GM21528 (cell line): ENCODE measurements at regions not wholly inside any gene's neighbourhood (a gene's known extent, or its start where the extent isn't known, plus 50 kb on each side); places are given as distances from the start of the nearest gene placed in this dataset.

Experiments used
- ATAC-seq: cut with Tn5 transposase; IDR thresholded peaks from one replicate; pipeline ENCODE4 v1.9.1; 2021; ENCODE audit warnings: mild to moderate bottlenecking, moderate library complexity; ENCODE audit not compliant: unreplicated experiment, low FRiP score

DNA sequence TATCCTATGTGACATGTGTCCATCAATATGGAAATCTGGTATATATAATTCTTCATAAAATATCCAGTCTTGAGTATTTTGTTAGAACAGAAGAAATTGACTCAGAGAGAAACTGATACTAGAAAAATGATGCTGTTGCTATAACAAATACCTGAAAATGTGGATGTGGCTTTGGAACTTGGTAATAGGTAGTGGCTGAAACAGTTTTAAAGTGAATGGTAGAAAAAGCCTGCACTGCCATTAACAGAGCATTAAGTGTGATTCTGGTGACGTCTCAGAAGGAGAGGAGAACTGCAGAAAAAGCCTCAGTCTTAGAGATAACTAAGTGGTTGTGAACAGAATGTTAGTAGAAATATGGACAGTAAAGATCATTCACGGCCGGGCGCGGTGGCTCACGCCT is 634.9 kb upstream of the ZNF608 start:
- ATAC-seq, result no peak

DNA sequence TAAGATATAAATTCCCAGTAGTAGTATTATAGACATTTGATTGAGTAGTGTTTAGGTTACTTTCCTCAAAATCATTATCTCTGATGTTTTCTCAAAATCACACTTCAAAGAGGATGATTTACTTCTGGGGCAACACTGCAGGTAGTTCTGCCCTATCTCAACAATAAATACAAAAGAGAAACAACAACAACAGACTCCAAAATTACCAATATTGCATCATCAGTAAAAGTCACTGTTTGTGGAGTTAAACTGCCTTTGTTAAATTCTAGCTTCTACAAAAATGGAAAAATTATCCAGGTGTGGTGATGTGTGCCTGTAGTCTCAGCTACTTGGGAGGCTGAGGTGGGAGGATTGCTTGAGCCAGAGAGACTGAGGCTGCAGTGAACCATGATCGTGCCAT is 637.6 kb upstream of the ZNF608 start:
- no peak for ATAC-seq

DNA sequence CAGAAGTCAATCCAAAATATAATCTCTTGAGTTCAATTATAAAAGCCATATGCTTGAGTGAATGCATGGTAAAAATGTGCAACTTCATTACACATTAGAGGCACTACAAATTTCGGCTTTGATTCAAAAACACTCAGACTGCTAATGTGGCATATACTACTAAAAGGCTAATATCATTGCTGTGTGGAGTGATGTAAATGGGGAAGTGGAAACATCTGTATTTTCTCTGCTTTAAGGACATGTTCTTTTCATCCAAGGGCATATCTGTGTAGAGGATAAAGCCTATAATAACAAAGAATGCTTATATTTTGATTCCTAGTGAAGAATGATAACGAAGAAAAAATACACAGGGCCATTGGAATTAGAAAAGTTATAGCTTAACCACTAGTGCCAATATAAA is 643.9 kb upstream of the ZNF608 start:
- no peak for ATAC-seq

DNA sequence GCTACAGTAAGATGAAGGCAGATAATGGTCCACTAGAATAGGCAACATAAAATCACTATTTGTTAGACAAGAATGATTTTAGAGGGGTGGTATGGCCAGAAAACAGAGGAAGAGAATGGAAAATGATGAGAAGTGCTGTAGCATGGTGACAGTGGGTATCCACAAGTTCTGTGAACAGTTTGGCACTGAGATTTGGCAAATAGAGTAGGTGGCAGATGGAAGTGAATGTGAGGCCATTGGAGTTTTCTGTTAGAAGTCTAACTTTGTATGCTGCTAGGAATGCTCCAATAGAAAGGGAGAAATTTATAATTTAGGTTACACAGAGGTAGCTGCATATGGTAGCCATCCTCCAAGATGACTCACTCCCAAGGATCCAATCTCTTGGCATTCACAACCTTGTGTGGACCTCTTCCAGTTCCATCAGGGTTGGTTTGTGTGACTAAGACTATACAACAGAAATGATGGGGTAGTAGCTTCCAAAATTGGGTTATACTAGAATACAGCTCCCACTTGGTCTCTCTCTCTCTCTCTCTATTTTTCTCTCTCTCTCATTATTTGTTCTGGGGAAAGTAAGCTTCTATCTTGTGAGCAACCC is 646.9 kb upstream of the ZNF608 start:
- no peak for ATAC-seq

DNA sequence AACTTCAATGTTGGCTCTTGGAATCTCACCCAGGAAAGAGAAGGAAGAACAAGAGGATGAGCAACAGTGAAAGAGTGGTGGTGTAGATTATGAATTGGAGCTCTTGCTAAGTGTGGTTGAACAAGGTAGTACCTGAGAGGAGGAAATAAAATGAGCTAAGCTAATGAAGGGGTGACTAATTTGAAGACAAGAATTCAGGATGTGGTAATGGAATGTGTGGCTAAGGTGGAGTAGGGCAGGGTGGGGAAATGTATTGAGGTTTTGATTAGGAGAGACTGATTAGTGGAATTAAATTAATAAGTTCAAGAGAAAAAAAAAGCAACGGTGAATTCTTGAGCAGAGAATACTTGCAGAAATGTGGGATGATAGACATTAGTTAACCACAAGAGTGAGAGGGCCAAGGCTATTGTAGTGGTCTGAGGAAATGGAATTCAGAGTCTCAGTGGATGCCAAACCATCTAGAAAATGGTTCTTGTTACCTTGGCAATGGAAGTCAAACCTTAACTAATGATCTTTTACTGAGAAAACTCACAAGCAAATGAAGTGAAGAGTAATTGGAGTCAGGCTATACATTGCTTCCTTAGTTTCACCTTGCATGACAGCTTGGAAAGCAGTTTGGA is 648.3 kb upstream of the ZNF608 start:
- no peak for ATAC-seq

DNA sequence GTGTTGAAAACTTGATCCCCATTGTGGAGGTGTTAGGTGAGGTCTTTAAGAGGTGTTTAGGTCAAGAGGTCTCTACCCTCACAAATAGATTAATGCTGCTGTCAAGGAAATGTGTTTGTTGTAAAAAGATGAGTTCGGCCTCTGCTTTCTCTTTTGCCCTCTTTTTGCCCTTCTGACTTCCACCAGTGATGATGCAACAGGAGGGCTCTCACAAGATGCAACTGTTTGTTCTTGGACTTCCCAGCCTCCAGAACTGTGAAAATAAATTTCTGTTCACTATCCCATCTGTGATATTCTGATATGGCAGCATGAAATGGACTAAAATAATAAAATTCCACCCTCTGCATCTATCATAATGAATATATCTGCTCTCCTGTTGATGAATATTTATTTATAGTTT is 650.0 kb upstream of the ZNF608 start:
- ATAC-seq, result no peak

DNA sequence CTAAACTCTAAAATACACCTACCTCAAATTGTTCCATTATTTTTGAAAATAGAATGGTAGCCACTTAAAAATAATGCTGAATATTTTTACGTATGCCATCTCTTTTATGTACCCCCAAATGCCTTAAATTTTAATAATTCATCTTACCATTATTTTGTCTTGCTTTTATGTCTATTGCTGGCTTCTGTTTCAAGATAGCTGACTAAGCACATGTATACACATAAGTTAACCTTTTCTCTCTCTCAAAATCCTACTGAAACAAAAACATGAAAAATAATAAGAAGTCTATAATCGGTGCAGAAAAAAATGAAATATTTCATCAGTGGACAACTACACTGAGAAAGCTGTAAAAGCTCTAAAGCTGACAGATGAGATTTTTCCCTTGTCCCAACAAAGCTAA is 652.0 kb upstream of the ZNF608 start:
- ATAC-seq, result no peak

DNA sequence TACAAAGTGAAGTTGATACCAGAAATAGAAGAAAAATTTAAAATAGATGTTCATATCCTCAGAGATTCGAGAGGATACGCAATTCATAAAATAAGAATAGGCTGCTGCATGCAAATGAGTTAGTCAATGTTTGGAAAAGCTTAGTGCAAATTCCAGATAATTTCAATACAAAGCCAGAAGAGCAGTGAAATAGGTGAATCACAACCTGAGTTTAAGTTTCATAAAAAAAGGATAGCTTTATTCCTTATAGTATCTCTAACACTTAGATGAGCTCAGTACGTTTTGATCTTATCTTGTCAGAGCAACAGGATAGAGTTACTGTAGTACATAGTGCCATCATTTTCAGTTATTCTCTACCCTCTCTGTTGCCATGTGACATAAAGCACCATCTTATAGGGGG is 653.4 kb upstream of the ZNF608 start:
- no peak for ATAC-seq

DNA sequence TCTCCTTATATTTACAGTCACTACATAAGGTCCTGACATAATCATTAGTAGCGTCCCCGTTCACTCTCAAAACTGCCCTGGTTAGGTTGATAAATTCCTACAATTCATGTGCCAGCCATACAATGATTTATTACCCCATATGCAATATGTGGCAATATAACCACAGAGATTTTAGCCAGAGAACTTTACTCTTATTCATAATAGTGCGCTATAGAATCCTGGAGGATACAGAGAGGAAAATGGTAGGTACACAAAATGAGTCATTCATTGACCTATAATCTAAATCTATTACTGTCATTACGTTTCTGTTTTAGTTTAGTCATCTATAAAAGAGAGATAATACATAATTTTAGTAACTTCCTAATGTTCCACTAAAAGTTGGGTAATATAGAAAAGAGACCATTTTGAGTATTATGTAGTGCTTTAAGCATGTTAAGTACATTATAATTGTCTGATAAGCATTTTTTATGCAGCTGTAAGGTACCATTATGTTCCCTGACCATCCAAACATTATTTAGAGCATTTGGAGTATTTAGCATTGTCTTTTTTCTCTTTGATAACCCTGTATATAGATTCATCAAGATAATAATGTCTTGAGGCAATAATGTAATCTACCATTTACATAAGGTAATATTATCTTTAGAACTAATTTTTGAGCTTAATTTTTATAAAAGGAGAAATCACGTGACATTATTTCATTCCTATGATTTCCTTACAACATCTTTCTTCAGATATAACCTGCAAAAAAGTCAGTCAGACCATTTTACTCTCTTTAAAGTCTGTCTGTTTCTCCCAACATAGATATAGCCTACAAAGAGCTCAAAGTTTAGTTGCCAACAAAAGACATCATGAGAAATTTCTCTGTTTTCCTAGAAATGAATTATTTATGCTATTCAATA is 655.5 kb upstream of the ZNF608 start:
- no peak for ATAC-seq

DNA sequence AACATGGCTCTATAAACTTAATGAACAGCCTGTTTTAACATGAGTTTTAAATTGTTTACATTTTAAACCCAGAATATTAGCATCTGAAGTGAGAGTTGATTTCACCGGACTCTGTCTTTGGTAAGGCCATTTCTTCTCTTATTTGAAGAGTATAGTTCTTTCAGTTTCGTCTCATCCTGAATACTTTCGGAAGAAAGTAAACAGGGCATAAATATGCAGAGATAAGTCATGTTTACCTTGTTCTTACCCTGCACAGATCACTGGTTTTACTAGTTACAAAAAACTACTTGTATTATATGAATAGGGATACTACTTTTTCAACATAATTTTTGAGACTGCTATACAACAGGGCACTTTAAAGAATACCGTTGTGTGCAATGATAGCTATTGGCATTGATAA is 656.3 kb upstream of the ZNF608 start:
- no peak for ATAC-seq

DNA sequence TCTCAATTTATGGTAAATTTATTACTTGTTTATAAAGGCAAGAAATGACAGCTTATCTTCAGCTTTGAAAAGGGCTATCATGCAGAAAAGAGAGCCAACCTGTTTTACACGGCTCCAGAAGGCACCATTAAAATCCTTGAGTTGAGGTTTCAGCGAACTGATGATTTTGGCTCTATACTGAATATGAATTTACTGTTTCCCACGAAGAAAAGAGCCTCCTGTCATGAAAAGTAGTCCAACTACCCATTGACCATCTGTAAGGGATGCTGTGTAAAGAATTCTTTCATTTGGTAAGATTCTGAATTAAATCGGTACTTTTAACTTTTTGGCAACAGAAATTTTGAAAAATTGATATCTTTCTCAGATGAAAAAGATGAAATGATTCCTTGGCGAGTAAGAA is 657.6 kb upstream of the ZNF608 start:
- ATAC-seq, result no peak

DNA sequence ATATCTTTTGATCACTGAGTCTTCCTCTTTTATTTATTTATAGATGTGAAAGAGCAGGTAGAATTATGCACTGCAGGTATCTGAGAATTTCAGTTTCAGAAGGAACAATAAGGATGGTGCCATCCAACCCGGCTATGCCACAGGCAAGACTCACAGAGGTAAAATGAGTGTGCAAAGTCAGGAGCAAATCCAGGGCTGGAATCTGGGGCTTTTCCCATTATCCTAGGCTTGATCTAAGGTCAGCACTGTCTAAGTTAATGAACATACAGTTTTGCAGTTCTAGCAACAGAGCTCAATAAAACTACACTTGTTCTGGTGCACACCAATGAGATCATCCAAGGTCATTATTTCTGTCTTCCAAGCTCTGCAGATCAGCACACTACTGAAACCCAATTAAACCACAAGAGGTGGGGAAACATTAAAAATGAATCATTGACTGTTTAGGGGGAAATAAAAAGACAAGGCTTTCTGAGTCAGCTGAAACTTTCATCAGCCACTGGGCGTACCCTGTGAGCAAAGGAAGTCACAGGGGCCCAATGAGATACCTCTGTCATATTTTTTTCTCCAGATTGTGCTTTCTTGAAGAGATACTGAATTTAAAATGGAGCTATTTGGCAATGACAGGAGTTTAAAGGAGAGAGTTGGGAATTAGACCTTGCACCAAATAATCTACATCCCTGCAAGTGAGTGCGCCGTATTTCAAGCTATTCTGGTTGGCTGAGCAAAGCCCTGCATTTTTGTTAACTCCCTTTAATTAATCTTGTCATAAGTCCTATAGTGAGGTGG is 662.2 kb upstream of the ZNF608 start:
- peak; percentile 41 for ATAC-seq

DNA sequence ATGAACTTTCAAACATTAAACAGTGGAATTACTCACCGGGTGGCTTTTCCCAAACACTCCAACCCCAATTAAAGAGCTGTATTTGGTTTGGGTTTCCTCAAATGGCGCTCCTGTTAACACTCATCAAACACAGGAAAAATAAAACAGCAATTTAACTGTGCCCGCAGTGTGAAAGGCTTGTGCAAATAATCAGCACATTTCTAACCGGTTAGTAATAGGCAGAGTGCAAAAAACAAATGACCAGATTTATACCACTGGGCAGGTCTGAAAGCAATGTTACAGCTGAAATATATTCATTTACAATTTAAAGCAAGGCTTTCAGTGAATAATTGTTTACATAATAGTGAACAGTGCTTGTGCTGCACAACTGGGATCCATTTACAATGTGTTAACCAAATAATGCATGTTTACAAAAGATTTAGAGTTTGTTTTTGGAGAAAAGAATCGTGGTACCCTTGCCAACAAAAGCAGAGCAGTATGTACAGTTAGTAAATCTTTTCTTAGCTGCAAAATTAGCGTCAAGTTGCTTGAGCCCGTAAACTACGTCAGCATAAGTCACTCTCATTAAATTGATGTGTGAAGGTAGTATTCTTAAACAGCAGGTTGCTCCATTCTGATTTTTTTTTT is 662.9 kb upstream of the ZNF608 start:
- ATAC-seq, result no peak

DNA sequence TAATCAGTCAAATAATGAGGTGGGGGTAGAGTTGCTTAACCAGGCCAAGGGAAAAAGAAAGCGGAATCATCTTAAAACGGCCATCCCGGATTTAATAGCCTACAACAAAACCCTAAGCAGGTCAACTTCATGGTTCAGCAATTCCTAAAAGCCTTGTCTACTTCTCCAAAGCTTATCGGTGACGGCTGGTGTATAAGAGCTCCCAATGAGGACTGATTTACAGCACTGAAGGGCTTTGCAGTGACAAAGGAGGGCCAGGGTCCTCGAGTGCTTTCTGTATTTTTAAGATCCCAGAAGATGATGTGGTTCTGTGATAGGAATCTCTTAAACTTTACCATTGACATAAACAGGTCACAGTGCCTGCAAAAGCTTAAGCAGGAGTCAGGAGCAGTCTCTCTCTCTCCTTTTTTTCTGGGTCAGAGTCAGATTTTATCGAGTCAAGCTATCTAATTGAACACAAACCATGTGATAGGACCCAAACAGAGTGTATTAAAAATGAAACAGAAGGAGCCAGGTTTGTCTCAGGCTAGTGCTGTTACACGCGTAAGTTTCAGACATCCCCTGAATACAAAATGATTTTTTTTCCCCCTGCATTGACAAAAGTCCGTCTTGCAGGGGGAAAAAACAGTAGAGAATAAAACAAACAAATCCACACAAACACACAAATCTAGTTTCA is 663.6 kb upstream of the ZNF608 start:
- ATAC-seq, result no peak

DNA sequence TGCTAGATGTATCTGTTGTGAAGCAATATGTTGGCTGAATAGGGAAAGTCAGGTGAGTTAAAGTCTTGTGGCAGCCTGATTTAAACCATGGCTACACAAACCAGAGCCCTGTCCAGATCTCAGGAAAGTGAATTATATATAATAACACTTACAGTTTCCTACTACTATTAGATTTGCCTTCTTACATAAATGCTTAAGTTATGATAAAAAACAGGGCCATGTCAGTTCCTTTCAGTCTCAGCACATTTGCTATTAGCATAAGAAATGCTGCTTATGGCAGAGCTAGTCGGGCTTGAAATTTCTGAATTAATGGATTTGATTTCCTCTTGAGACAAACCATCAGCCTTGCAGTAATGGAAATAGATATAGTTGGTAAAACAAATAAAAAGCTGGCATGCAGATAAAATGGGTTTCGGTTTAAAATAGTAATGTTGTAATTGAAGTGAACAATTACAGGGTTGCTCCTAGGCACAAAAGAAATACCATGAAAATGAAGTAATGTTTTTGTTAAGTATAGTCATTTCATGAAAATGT is 664.2 kb upstream of the ZNF608 start:
- ATAC-seq, result no peak

DNA sequence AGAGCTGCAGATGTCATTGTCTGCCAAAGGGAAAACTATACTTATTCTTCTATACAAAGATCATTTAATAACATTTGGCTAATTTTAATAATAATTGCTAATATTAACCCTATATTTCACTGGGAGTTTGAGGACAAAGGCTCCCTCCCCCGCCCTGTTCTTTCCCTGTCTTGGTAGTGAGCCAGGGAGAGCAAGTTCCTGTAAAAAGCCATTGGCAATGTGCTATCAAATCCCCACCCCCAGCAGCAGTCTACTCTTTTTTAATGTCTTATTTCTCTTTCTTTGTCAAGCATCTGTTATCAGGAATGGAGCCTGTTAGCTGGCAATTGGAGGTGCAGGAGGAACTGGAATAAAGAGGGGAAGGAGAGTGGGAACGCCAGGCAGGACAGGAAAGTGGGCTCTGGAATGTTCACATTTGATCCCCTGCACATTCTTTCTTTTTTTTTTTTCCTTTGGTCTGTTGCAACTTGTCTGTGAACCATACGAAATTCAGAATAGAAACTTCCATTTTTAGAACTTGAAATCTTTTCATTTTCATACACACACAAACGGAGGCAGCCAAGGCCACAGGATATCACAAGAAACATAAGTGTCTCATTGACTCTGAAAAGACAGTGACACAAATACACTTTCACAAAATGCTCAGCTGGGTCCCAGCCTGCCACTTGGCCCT is 664.8 kb upstream of the ZNF608 start:
- peak; percentile 70 for ATAC-seq

DNA sequence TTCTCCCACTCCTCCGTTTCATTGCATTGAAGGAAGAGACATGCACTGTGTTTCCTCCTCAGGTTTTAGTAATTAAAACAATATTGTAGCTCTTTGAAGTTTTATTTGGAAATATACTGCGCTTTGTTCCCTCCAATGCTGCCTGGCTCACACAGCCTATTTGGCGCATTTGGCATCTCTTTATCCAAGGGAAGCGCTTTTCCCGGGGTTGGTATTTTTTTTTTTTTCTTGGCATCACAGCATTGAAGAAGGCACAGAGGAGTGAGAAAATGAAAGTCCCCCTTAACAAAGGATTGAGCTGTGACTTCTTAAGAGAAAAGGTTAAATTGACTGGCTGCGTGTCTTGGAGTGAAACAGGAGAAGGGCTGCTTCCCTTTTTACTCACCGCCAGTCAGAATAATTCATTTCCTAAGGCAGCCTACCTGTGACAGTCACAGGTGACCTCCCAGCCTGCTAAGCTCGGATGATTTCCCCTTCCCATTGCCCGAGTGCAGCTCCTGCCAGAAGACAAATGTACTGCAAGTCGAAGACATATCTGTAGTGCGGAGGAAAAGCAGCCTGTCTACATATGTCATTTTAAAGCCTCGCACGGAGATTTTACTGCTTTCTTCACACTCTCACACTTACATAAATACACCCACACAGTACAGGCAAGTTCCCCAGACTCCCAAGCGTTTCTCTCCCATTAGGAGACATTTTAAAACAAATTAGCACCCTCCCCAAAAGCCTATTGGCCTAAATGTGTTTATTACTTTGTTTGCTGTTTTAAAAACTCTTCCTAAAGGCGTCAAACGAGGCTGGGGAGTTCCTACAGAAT is 665.5 kb upstream of the ZNF608 start:
- peak; percentile 66 for ATAC-seq
